Inferior parietal cortex (tissue), 1 donor: ENCODE measurements at regions not wholly inside any gene's neighbourhood (a gene's known extent, or its start where the extent isn't known, plus 50 kb on each side); places are given as distances from the start of the nearest gene placed in this dataset.
"Not testable (repeated sequence)": the region's sequence is repeated elsewhere in the genome, so short reads cannot be mapped to it uniquely, and the experiment has no call there.

Experiments used
- DNase-seq: peaks from one replicate; pipeline ENCODE4 v3.0.0-alpha.2; 2016; ENCODE audit errors: extremely low spot score

- DNase-seq, result no peak
Measured at GRCh38 chr22:23381661-23382427, 198.2 kb downstream of the IGLL1 start.

DNA sequence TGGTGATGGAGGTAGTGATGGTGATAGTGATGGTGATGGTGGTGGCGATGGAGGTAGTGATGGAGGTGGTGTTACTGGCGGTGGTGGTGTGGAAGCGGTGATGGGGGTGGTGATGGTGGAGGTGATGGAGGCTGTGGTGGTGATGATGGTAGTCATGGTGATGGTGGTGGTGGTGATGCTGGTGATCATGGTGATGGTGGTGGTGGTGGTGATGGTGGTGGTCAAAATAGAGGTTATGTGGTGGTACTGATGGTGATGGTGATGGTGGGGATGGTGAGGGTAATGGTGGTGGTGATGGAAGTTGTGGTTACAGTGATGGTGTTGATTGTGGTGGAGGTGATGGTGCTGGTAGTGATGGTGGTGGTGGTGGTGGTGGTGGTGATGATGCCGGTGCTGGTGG lies 199.2 kb downstream of the IGLL1 start:
- no peak for DNase-seq

GRCh38 chr22:23380230-23380573 lies 199.9 kb downstream of the IGLL1 start:
- no peak for DNase-seq

DNA sequence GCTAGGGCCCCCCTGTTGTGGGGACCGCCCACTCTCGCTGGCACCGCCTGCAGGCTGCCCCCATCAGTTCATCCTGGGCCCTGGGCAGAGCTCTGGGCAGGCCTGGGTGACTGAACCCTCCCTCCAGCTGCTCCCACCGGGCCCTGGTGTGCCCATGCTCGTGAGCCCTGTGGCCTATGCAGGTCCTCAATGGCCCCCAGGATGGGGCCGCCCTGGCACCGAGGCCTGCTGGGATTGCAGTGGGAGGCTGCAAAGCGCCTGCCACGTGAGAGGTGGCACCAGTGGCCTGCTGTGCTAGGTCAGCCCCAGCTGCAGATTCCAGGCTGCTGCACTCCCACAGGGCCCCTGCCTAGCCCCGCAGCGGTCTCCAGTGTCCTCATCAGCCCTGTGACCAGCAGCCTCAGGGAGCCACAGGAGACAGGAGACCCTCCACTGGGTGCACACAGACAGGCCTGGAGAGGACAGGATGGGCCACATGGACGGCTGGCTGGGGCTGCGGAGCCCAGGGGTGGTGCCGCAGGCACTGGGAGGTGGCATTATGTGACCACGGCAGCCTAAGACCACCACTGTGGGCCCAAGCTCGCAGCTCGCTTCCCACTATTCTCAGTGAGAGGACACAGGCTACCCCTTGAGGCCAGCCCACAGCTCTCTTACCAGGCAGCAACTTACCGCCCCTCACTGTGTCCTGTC lies 199.4 kb downstream of the BCR start:
- DNase-seq, result not testable (repeated sequence)

GRCh38 chr22:23377767-23378166 lies 197.5 kb downstream of the BCR start:
- DNase-seq, result no peak

DNA sequence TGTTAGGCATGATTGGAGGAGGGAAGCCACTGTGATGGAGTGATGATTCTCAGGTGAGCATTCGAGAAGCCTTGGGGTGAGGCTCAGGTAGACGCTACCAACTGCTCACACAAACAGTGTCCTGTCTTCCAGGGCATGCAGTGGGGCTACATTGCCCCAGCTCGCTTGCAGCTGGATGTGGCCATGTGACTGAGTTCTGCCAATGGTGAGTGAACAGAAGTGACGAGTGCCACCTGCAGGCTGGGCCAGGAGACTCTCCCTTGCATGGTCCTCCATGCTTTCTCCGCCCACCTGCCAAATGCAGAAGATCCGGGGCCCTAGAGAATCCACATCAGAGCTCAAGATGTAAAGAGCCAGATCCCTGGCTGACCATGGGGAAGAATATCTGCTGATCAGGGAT lies 195.9 kb downstream of the BCR start:
- no peak for DNase-seq

DNA sequence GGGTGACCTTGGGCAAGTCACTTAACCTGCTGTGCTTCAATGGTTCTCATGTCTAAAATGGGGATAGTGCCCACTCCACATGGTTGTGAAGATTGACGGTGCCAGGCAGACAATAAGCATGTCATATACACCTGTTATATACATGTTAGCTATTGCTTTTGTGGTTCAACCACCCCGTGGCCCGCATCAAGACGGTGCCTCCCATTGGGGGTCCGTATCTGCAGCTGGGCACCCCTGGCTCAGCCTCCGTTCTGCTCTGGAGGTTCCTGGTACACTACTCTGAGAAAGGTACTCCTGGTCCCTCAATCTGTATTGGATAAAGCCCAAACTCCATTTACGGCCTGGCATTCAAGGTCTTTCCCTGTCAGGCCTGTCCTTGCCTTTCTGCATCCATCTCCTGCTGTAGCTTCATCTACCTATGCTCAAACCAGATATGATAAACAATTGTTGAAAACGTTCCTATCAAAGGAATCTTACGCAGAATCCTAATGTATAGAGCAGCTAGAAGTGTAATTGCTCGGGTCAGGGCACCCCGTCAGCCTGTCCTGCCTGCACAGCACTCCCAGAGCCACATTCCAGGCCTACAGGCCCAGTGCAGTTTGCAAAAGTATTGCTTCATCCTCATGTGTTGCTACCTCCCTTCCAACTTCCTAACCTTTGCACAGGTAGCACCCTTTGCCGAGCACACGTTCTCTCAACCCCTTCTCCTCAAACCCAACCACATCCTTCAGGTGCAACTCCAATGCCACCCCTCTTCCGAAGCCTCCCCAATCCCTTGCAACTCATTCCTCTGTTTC lies 194.9 kb downstream of the BCR start:
- no peak for DNase-seq

DNA sequence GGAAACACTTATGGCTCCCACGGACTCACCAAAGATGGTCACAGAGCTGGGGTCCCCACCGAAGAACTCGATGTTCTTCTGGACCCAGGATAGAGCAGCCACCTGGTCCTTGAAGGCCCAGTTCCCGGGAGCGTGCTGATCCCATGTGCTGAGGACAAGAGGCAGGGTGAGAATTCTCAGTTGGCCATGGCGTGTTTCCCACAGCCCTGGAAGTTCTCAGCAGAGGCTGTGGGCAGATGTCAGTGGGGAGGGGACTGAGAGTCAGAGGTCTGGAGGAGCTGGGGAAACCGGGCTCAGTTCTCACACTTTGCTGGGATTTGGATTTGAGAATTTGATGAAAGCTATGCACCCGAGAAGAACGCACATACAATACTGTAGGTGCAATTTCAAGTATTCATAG lies 193.3 kb downstream of the BCR start:
- DNase-seq, result no peak

GRCh38 chr22:23370251-23370650 lies 189.9 kb downstream of the BCR start:
- no peak for DNase-seq

- DNase-seq, result no peak
Measured at GRCh38 chr22:23369054-23369685, 188.9 kb downstream of the BCR start.
